ELR (cell line): ENCODE measurements at regions not wholly inside any gene's neighbourhood (a gene's known extent, or its start where the extent isn't known, plus 50 kb on each side); places are given as distances from the start of the nearest gene placed in this dataset.

ENCODE experiments used
- DNase-seq: peaks from one replicate; pipeline ENCODE4 v3.0.0-alpha.2; 2015; ENCODE audit warnings: low read depth

- no peak for DNase-seq
Observed at GRCh38 chrY:15402451-15402850, 878.1 kb downstream of the NLGN4Y start.

- no peak for DNase-seq
Observed at GRCh38 chrY:15404551-15404950, 880.2 kb downstream of the NLGN4Y start.

GRCh38 chrY:15415165-15415564, 890.8 kb downstream of the NLGN4Y start:
- DNase-seq = no peak

GRCh38 chrY:15418613-15419012, 894.3 kb downstream of the NLGN4Y start:
- no peak for DNase-seq

GRCh38 chrY:15424665-15425132, 900.4 kb downstream of the NLGN4Y start:
- DNase-seq = peak; percentile 1

GRCh38 chrY:15440021-15440695, 915.8 kb downstream of the NLGN4Y start:
- DNase-seq = no peak

GRCh38 chrY:15440696-15441408, 916.5 kb downstream of the NLGN4Y start:
- DNase-seq = no peak

- DNase-seq = no peak
Observed at GRCh38 chrY:15441878-15442277, 917.5 kb downstream of the NLGN4Y start.

- DNase-seq = no peak
Observed at GRCh38 chrY:15445871-15446270, 921.5 kb downstream of the NLGN4Y start.

GRCh38 chrY:15446861-15447260, 922.5 kb downstream of the NLGN4Y start:
- no peak for DNase-seq

- DNase-seq = no peak
Observed at GRCh38 chrY:15447959-15448358, 923.6 kb downstream of the NLGN4Y start.

- DNase-seq = no peak
Observed at GRCh38 chrY:15455133-15455937, 931.0 kb downstream of the NLGN4Y start.

- no peak for DNase-seq
Observed at GRCh38 chrY:15455980-15456469, 931.7 kb downstream of the NLGN4Y start.

GRCh38 chrY:15456491-15456890, 932.2 kb downstream of the NLGN4Y start:
- DNase-seq = no peak

GRCh38 chrY:15457682-15458081, 933.4 kb downstream of the NLGN4Y start:
- DNase-seq = no peak

- no peak for DNase-seq
Observed at GRCh38 chrY:15458426-15458825, 934.1 kb downstream of the NLGN4Y start.

- DNase-seq = no peak
Observed at GRCh38 chrY:15465880-15466279, 941.6 kb downstream of the NLGN4Y start.

- no peak for DNase-seq
Observed at GRCh38 chrY:15466891-15467290, 942.6 kb downstream of the NLGN4Y start.

- no peak for DNase-seq
Observed at GRCh38 chrY:15468091-15468490, 943.8 kb downstream of the NLGN4Y start.

- no peak for DNase-seq
Observed at GRCh38 chrY:15471371-15471770, 947.0 kb downstream of the NLGN4Y start.

- DNase-seq = no peak
Observed at GRCh38 chrY:15478348-15478963, 954.1 kb downstream of the NLGN4Y start.

GRCh38 chrY:15500536-15500935, 976.2 kb downstream of the NLGN4Y start:
- DNase-seq = no peak
